ENCODE measurements at regions not wholly inside any gene's neighbourhood (a gene's known extent, or its start where the extent isn't known, plus 50 kb on each side); places are given as distances from the start of the nearest gene placed in this dataset.

DNA sequence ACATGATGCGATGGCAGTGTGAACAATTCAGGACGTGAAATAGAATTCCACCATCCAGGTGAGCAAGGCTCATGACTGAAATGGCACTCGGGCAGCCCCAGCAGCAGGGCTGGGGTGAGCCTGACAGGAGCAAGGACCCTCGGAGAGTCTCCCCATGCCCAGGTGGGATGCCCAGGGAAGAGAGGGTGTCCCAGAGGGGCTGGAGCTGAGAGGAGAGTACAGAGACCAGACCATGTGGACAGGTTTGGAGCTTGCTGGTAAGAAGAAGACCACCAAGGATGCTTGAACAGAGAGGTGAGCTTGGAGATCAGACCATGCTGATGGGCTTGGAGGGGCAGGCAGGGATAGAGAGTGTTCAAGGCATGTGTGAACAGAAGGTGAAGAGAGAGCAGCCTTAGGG, 83.3 kb downstream of the RAMP3 start:
- in situ Hi-C loops (cut with MboI; ENCODE audit: low sequenced_read_pairs, unreplicated experiment), result no loop called here
- DNase-seq (ENCODE audit: low spot score), result no peak
- TF ChIP-seq, protein P1, sequence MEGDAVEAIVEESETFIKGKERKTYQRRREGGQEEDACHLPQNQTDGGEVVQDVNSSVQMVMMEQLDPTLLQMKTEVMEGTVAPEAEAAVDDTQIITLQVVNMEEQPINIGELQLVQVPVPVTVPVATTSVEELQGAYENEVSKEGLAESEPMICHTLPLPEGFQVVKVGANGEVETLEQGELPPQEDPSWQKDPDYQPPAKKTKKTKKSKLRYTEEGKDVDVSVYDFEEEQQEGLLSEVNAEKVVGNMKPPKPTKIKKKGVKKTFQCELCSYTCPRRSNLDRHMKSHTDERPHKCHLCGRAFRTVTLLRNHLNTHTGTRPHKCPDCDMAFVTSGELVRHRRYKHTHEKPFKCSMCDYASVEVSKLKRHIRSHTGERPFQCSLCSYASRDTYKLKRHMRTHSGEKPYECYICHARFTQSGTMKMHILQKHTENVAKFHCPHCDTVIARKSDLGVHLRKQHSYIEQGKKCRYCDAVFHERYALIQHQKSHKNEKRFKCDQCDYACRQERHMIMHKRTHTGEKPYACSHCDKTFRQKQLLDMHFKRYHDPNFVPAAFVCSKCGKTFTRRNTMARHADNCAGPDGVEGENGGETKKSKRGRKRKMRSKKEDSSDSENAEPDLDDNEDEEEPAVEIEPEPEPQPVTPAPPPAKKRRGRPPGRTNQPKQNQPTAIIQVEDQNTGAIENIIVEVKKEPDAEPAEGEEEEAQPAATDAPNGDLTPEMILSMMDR (IDR thresholded peaks at IDR 0.05; ENCODE audit: borderline replicate concordance, control extremely low read depth, extremely low read depth, insufficient read depth, missing control alignments), result no peak

DNA sequence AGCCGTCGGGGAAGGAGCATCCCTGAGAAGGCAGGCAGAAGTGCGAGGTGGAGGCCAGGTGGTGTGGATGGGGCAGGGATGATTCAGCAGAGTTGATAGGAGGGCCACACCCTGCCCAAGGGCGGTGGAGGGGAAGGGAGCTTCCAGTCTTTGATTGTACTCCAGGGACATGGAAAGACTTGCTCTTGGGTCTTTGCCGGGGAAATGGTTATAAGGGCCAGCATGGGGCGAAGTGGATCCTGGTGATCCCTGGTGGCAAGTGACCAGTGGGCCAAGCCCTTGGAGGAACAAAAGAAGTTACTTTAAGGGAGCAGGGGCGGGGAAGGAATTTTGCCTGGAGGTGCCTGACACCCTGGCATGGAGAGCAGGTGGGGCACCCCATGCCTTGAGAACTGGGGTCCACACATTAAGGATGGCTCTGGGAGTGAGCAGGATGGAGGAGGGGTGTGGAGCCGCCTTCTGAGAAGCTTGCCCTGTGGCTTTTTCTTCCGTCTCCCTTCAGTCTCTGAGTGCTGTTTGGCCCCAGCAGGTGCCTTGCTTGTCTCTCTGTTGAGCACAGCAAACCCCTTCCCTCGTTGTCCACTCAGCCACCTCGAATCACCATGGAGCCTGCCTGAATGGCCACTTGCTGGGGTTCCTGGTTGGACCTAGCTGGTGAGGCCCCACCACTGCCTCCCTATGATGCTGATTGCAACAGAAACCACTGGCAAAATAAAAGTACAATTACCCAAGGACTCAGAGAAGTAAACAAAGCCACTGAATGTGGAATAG, 83.9 kb downstream of the RAMP3 start:
- TF ChIP-seq, protein P1 (IDR thresholded peaks at IDR 0.05; ENCODE audit: borderline replicate concordance, control extremely low read depth, extremely low read depth, insufficient read depth, missing control alignments), result no peak
- no peak for DNase-seq (ENCODE audit: low spot score)
- in situ Hi-C loops (cut with MboI; ENCODE audit: low sequenced_read_pairs, unreplicated experiment), result no loop called here

DNA sequence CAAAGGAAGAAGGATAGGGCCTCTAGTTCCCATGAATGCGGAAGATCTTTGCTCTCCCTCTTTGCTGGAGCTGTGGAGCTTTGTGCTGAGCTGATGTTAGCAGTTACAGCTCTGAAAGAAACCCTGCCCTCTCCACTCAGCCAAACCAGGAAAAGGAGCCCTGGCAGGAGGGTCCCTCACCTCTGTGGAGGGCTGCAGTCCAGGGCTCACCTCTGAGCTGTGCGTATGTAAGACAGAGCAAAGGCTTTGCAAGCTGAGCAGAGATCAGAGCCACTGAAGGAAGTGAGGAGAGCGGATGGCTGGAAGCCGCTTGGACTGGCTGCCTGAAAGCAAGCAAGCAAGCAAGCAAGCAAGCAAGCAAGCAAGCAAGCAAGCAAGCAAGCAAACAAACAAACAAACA, 84.7 kb downstream of the RAMP3 start:
- DNase-seq (ENCODE audit: low spot score), result no peak
- TF ChIP-seq, protein P1 (IDR thresholded peaks at IDR 0.05; ENCODE audit: borderline replicate concordance, control extremely low read depth, extremely low read depth, insufficient read depth, missing control alignments), result no peak
- in situ Hi-C loops (cut with MboI; ENCODE audit: low sequenced_read_pairs, unreplicated experiment), result no loop called here

DNA sequence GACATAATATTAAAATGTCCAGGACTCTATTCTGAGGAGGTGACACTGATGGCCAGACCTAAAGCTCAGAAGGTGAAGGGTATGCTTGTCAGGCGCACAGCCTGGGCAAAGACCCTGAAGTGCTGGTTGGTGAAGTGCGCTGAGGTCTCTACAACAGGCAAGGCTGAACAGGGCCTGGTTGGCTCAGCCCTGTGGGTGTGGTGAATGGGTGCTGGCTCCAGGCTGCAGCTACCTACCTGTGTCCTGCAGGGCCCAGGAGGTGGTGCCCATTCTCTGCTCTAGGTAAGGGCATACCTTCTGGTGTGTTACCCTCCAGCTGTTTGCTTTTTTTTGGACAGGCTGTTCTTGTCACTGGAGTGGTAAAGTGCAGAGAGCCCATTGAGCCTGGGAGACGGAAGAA, 85.1 kb downstream of the RAMP3 start:
- in situ Hi-C loops (cut with MboI; ENCODE audit: low sequenced_read_pairs, unreplicated experiment), result no loop called here
- TF ChIP-seq, protein P1 (IDR thresholded peaks at IDR 0.05; ENCODE audit: borderline replicate concordance, control extremely low read depth, extremely low read depth, insufficient read depth, missing control alignments), result no peak
- no peak for DNase-seq (ENCODE audit: low spot score)

DNA sequence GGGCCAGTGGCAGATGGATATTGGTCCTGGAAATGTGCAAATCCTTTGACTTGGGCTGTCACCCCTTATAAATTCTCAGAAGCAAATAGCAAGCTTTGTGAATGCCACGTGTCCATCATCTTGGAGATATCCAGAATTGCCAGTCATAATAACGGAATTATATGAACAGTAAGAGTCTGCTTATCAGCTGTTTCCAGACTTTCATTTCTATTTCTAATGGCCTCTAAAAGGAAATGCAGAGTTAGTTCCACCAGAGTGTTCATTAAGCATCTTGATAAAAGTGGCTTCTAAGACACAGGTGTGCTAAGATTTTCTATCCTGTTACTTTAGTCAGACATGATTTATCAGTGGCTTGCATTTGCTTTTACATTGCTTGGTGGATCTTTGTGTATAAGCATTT, 87.4 kb downstream of the RAMP3 start:
- DNase-seq (ENCODE audit: low spot score), result no peak
- in situ Hi-C loops (cut with MboI; ENCODE audit: low sequenced_read_pairs, unreplicated experiment), result no loop called here
- TF ChIP-seq, protein P1 (IDR thresholded peaks at IDR 0.05; ENCODE audit: borderline replicate concordance, control extremely low read depth, extremely low read depth, insufficient read depth, missing control alignments), result no peak

DNA sequence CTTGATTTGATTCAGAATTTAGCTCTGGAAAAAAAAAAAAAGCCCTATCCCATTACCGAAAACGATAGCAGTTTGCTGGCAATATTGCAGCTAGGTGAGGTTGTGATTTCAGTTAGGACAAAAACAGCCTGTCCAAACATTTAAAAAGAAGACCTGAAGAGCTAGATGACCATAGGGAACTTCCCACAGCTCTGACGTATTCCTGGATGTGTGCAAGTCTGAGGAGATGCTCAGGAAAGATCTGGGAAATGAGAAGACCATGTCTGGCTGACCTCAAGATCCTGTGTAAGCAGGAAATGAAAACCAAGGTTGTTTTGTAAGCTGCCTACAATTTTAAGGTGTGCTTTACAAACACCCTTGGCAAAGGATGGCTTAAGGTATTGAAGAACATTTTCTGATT, 88.7 kb downstream of the RAMP3 start:
- TF ChIP-seq, protein P1 (IDR thresholded peaks at IDR 0.05; ENCODE audit: borderline replicate concordance, control extremely low read depth, extremely low read depth, insufficient read depth, missing control alignments), result no peak
- in situ Hi-C loops (cut with MboI; ENCODE audit: low sequenced_read_pairs, unreplicated experiment), result no loop called here
- DNase-seq (ENCODE audit: low spot score), result no peak

All from GM13976 (cell line).